ENCODE measurements at regions not wholly inside any gene's neighbourhood (a gene's known extent, or its start where the extent isn't known, plus 50 kb on each side); places are given as distances from the start of the nearest gene placed in this dataset.

- DNase-seq, result no peak
These were observed 144.0 kb upstream of the VRK2 start for GRCh38 chr2:57902578-57902977.

GRCh38 chr2:57906152-57906732 is 140.4 kb upstream of the VRK2 start:
- peak; percentile 67 for DNase-seq

- DNase-seq, result no peak
These were observed 139.2 kb upstream of the VRK2 start for GRCh38 chr2:57907411-57907810.

- no peak for DNase-seq
These were observed 137.9 kb upstream of the VRK2 start for GRCh38 chr2:57908736-57909161.

GRCh38 chr2:57918126-57918525 is 128.5 kb upstream of the VRK2 start:
- no peak for DNase-seq

GRCh38 chr2:57920342-57920939 is 126.2 kb upstream of the VRK2 start:
- DNase-seq, result no peak

- DNase-seq, result no peak
These were observed 111.9 kb upstream of the VRK2 start for GRCh38 chr2:57934659-57935058.

- no peak for DNase-seq
These were observed 110.4 kb upstream of the VRK2 start for GRCh38 chr2:57936216-57936615.

GRCh38 chr2:57937456-57937855 is 109.2 kb upstream of the VRK2 start:
- DNase-seq, result no peak

- DNase-seq, result no peak
These were observed 104.8 kb upstream of the VRK2 start for GRCh38 chr2:57941816-57942215.

GRCh38 chr2:57943315-57943714 is 103.3 kb upstream of the VRK2 start:
- DNase-seq, result no peak

GRCh38 chr2:57947398-57947797 is 99.2 kb upstream of the VRK2 start:
- peak; percentile 58 for DNase-seq

GRCh38 chr2:57954020-57954419 is 92.6 kb upstream of the VRK2 start:
- DNase-seq, result no peak

- no peak for DNase-seq
These were observed 89.4 kb upstream of the VRK2 start for GRCh38 chr2:57957238-57957637.

- DNase-seq, result no peak
These were observed 87.2 kb upstream of the VRK2 start for GRCh38 chr2:57959390-57959789.

GRCh38 chr2:57962861-57963260 is 83.7 kb upstream of the VRK2 start:
- DNase-seq, result no peak

- no peak for DNase-seq
These were observed 81.4 kb upstream of the VRK2 start for GRCh38 chr2:57965219-57965618.

- DNase-seq, result no peak
These were observed 80.6 kb upstream of the VRK2 start for GRCh38 chr2:57965961-57966360.

- no peak for DNase-seq
These were observed 72.9 kb upstream of the VRK2 start for GRCh38 chr2:57973621-57974186.

GRCh38 chr2:57979158-57979557 is 67.4 kb upstream of the VRK2 start:
- no peak for DNase-seq

- peak; percentile 65 for DNase-seq
These were observed 65.4 kb upstream of the VRK2 start for GRCh38 chr2:57981083-57981768.

GRCh38 chr2:57987835-57988573 is 58.6 kb upstream of the VRK2 start:
- DNase-seq, result no peak

- no peak for DNase-seq
These were observed 56.4 kb upstream of the VRK2 start for GRCh38 chr2:57990118-57990725.
